Heart left ventricle (tissue), 16 donors: ENCODE measurements at regions not wholly inside any gene's neighbourhood (a gene's known extent, or its start where the extent isn't known, plus 50 kb on each side); places are given as distances from the start of the nearest gene placed in this dataset.

Experiments used
- ATAC-seq, 4 donors: fragments of 200-7000 bp; cut with Tn5 transposase; one replicate each; pipeline ENCODE4 v1.9.1; 2020 to 2022; ENCODE audit warnings: moderate library complexity in 4 of 4, mild to moderate bottlenecking in 3 of 4, moderate number of reproducible peaks in 1 of 4
- DNase-seq, 5 donors: peaks; one replicate each; pipeline ENCODE4 v3.0.0-alpha.2; 2020
- H3K27ac ChIP-seq, 12 donors: fragments of 200-600 bp; sonication (generic) in 4 of 12; one replicate each; pipeline versions ENCODE4 v1.5.0 to v1.8.0; 2016 to 2022; ENCODE audit warnings: mild to moderate bottlenecking in 2 of 12
- H3K27me3 ChIP-seq, 9 donors: fragments of 200-600 bp; sonication (generic) in 2 of 9; one replicate each; pipeline versions ENCODE4 v1.5.1 to v1.8.0; 2016 to 2022; ENCODE audit warnings: mild to moderate bottlenecking in 3 of 9
- H3K36me3 ChIP-seq, 9 donors: fragments of 200-600 bp; sonication (generic) in 2 of 9; one replicate each; pipeline versions ENCODE4 v1.5.0 to v1.8.0; 2018 to 2022; ENCODE audit warnings: mild to moderate bottlenecking in 2 of 9
- H3K4me1 ChIP-seq, 12 donors: fragments of 200-600 bp; sonication (generic) in 4 of 12; one replicate each; pipeline versions ENCODE4 v1.5.0 to v1.8.0; 2016 to 2022; ENCODE audit warnings: mild to moderate bottlenecking in 3 of 12
- H3K4me3 ChIP-seq, 12 donors: fragments of 200-600 bp; sonication (generic) in 4 of 12; one replicate each; pipeline versions ENCODE4 v1.5.0 to v1.8.0; 2017 to 2022; ENCODE audit warnings: mild to moderate bottlenecking in 9 of 12, moderate library complexity in 4 of 12
- H3K9me3 ChIP-seq, 12 donors: fragments of 200-600 bp; sonication (generic) in 4 of 12; one replicate each; pipeline versions ENCODE4 v1.5.0 to v1.8.0; 2016 to 2022; ENCODE audit warnings: mild to moderate bottlenecking in 1 of 12
- POLR2A ChIP-seq, 2 donors: fragments of 450-650 bp; IDR thresholded peaks; one replicate each; pipeline ENCODE4 v1.6.1; 2017; ENCODE audit warnings: antibody characterized with exemption in 2 of 2, mild to moderate bottlenecking in 2 of 2, moderate library complexity in 2 of 2
- WGBS, 4 donors: extraction: QIAGEN DNeasy Blood & Tissue Kit in 2 of 4; methylation state at CpG; one replicate each; pipeline versions ENCODE4 v1.1.5 to v1.1.7; 2013 to 2018; 5-methylcytosine and 5-hydroxymethylcytosine counted together
- intact Hi-C, 10 donors: fragments of 100-400 bp; cut with DNase I; formaldehyde crosslinking; loops; one replicate each; pipeline versions ENCODE4 v1.11.1 to v1.14.2; 2022
- TF ChIP-seq, protein P1 (sequence below), 12 donors: fragments of 200-600 bp; sonication (generic) in 4 of 12; IDR thresholded peaks; one replicate each; pipeline versions ENCODE4 v1.5.0 to v1.8.0; 2018 to 2022; ENCODE audit warnings: antibody characterized with exemption in 12 of 12, mild to moderate bottlenecking in 5 of 12
- donor health status: ischemic (EF 13 %, LVEDD 7.1; RV severe dilation, severe dysfunction).
- donor health status: healthy with polysubstance abuse.
- donor health status: DM: no; HTN: yes; CAD: no.
- donor health status: DM: no; HTN: no; CAD: no.
- donor health status: ischemic (EF 25% LVEDD 6.9; RV normal size, moderate dysfunction).
- donor health status: ischemic (EF 25% LVEDD 5.7; RV mildly dilated, moderate dysfunction).
- donor health status: healthy.
- donor health status: DM: yes; HTN: yes; CAD: no.
- donor health status: ischemic (EF 35%, LVEDD 5.7; RV mildly dilated, moderate dysfunction).
- donor health status: nonischemic (EF 11% LVEDD 7.7; RV severe dilation, severe dysfunction).
- donor health status: DM: yes; HTN: yes; CAD: no.
- donor health status: PGD.
- donor health status: ischemic (EF 29% LVEDD 5.4; RV normal size, mild dysfunction).
- donor health status: nonischemic (EF 23%, LVEDD 6.1; RV moderate dilation, normal function).

GRCh38 chr21:41647806-41648561, 118.9 kb downstream of the RIPK4 start:
- 81 to 92% (median 86%) methylated on average over 5 to 9 of the region's 9 CpGs for WGBS, 4 donors
- intact Hi-C loops = no loop called here
- Histone ChIP-seq H3K9me3 (no peaks in the 10 kb centered on the region), H3K36me3 (no peaks in the 10 kb centered on the region), H3K27me3 (peaks cover 0 to 5% (median 0%) of the 10 kb centered on the region in 9 donors), H3K4me3 (no peak overlapping the region), H3K4me1 (peaks cover 0 to 13% (median 3%) of the 10 kb centered on the region in 12 donors), H3K27ac (no peak overlapping the region)
- no peak for TF ChIP-seq POLR2A (IDR thresholded peaks at IDR 0.05)
- TF ChIP-seq, protein P1, sequence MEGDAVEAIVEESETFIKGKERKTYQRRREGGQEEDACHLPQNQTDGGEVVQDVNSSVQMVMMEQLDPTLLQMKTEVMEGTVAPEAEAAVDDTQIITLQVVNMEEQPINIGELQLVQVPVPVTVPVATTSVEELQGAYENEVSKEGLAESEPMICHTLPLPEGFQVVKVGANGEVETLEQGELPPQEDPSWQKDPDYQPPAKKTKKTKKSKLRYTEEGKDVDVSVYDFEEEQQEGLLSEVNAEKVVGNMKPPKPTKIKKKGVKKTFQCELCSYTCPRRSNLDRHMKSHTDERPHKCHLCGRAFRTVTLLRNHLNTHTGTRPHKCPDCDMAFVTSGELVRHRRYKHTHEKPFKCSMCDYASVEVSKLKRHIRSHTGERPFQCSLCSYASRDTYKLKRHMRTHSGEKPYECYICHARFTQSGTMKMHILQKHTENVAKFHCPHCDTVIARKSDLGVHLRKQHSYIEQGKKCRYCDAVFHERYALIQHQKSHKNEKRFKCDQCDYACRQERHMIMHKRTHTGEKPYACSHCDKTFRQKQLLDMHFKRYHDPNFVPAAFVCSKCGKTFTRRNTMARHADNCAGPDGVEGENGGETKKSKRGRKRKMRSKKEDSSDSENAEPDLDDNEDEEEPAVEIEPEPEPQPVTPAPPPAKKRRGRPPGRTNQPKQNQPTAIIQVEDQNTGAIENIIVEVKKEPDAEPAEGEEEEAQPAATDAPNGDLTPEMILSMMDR (IDR thresholded peaks at IDR 0.05) = no peak
- peak in 2 of 4 donors; percentile 10 to 27 for ATAC-seq
- no peak for DNase-seq

DNA sequence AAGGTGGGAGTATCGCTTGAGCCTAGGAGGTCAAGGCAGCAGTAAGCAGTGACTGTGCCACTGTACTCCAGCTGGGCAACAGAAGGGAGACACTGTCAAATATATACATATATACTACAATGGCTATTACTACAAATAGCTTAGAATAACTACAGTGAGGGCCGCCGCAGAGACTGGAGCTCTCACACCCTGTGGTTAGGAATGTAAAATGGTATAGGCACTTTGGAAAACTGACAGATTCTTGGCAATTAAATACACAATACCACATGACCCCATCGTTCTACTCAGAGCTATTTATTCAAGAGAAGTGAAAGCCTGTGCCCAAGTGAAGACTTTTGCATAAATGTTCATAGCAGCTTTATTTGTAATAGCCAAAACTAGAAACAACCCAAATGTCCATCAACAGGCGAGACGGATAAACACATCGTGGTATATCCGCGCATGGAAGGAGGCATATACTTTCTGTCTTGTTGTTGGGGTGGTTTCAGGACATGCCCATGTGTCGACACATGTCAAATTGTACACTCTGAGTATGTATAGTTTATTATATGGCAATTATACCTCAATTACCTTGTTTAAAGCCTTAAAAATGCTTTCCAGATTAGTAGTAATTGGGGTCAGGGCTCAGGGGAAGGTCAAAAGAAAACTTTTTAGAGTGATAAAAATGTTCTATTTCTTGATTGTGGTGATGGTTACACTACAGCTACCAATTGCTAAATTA, 123.4 kb downstream of the RIPK4 start:
- H3K4me3 ChIP-seq = no peak overlapping the region
- peaks cover 0 to 19% (median 6%) of the 10 kb centered on the region in 12 donors for H3K4me1 ChIP-seq
- no peaks in the 10 kb centered on the region for H3K36me3 ChIP-seq
- TF ChIP-seq, protein P1 (IDR thresholded peaks at IDR 0.05) = no peak
- no peak for TF ChIP-seq POLR2A (IDR thresholded peaks at IDR 0.05)
- WGBS, 4 donors = 60 to 75% (median 65%) methylated on average over 10 of the region's 10 CpGs
- DNase-seq (no peak), ATAC-seq (no peak)
- peak overlapping the region in 1 of 12 donors; percentile 68 for H3K27ac ChIP-seq
- intact Hi-C loops = no loop called here
- H3K27me3 ChIP-seq = peaks cover 0 to 5% (median 0%) of the 10 kb centered on the region in 9 donors
- no peaks in the 10 kb centered on the region for H3K9me3 ChIP-seq

DNA sequence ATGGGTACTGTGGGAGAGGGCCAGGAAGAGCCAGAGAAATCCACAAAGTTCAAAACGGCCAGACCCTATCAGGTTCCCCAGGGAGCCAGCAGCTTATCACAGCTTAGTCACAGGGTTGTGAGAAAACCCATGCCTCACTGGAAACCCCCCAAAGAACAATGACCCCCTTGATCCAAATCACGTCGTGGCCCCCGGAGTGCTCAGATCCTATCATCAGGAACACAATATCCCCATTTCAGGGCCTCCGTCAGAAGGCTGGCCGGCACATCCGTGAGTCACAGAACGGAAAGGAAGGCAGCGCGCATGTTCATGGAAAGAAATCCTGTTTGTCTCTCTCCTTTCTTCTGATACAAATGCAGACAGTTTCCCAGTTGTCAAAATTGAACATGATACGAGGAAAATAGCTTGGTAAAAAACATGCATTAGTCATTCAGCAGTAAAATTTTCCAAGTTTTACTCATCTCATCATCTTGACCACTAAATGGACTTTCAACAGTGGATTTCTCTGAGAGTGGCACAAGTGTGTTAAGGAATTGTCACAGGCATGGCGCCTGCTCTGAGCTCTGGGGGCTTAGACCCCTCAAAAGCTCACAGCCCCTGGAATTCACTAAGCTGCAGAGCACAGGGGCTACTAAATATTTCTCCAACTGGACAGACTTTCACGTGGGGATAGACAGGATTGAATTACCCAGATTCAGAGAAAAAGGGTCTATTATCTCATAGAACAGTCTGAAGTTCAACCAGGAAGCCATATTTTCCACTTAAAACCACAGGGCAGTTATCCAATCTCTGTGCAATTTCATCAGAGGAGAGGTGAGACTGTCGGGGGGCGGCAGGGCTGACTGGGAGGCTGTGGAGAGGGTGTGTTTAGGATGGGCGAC, 124.8 kb downstream of the RIPK4 start:
- no peaks in the 10 kb centered on the region for H3K36me3 ChIP-seq
- no peaks in the 10 kb centered on the region for H3K27me3 ChIP-seq
- no peak overlapping the region for H3K4me3 ChIP-seq
- intact Hi-C loops = no loop called here
- 35 to 46% (median 44%) methylated on average over 16 of the region's 16 CpGs for WGBS, 4 donors
- peaks cover 0 to 19% (median 6%) of the 10 kb centered on the region in 12 donors for H3K4me1 ChIP-seq
- peak; percentile 51 to 76 (median 63) for DNase-seq
- TF ChIP-seq, protein P1 (IDR thresholded peaks at IDR 0.05) = no peak
- no peak for TF ChIP-seq POLR2A (IDR thresholded peaks at IDR 0.05)
- ATAC-seq = peak; percentile 65 to 89 (median 79)
- peak overlapping the region; percentile 26 to 82 (median 61) for H3K27ac ChIP-seq
- H3K9me3 ChIP-seq = no peaks in the 10 kb centered on the region
